ENCODE measurements at regions not wholly inside any gene's neighbourhood (a gene's known extent, or its start where the extent isn't known, plus 50 kb on each side); places are given as distances from the start of the nearest gene placed in this dataset.
"Not testable (repeated sequence)": the region's sequence is repeated elsewhere in the genome, so short reads cannot be mapped to it uniquely, and the experiment has no call there.

DNA sequence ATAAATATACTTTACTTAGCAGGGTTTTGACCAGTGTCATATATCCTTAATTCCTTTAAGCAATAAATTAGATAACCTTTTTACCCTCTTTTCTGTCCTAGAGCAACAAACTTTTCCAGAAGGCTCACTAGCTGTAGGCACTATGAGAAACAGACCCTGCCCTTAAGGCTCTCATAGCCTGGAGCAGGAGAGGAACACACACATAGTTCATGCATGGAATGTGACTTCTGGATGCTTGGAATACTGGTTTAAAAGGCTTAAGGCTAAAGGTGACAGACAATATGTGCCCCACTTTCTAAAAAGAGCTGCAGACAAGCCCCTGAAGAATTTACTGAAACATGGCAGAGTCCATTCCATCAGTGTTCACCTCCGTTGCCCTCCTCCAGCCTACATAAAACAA lies 237.2 kb downstream of the TTC8 start:
- DNase-seq (ENCODE audit: low read depth), result peak; percentile 5

DNA sequence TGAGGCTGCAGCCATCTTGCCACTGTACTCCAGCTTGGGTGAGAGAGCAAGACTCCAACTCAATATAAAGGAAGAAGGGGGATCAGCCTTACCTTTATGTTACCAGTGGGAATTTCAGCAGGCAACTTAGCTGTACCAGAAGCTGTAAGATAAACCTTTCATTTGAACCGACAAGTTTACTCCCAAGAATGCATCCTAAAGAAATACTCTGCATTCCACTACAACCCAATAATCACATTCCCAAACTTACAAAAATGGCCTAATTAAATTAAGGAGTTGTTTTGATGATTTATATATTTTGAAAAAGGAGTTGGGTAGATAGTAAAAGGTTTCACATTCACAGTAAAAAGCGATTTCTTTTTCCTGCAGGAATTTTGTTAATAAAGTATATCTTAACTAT lies 241.4 kb downstream of the TTC8 start:
- no peak for DNase-seq (ENCODE audit: low read depth)

DNA sequence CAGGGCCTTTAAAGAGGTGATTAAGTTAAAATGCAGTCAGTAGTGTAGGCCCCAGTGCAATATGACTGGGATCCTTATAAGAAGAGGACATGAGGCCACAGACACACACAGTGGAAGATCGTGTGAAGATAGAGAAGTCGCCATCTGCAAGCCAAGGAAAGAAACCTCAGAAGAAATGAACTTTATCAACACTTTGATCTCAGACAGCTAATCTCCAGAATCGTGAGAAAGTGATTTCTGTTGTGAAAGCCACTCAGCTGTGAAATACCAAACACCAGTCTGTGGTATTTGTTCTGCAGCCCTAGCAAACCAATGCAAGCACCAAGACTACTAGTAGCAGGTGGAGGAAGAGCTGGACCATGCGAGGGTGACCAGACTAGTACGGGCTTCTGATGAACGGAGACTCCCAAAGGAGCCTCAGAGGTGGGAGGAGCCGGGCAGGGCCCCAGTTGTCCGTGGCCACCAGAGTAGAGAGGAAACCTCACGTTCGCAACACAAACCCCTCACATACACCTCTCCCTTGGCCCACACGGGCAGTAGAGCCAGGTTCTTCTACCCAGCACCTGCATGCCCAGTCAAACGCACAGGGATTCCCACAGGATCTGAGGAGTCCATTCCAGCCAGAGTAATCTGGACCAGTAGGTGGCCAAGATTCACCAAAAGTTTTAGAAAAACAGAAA lies 243.0 kb downstream of the TTC8 start:
- peak; percentile 19 for DNase-seq (ENCODE audit: low read depth)

DNA sequence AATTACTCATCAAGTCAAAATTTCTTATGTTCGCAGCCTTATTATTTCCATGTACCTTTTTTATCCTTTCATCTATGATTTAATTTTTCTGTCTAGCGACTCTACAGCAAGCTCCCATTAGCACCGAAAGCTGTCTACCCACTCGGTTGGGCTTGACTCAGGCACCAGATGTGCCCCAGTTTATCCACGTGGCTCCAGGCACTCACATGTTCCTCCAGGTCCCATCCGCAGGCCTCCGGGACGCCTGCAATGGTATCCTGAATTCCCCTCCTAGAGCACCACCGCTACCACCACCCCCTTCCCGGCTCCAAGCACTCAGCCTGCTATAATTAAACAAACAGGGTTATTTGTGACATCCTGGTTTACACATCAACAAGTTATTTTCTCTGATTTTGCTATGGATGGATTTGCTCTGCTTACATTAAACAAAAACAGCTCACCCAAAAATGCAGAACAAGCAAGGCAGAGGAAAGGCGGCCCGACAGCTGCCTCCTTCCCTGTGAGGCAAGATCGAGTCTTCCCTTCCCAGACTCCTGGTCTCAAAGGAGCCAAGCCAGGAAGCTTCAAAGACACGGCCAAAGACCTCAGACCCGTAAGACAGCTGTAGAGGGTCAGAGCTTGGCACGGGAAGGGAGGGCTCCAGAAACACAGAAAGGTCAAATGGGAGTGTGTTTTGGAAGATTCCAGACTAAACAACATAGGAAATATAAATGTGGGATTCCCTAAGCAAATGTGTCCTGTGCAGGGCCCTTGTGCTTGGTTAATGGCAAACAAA lies 253.8 kb downstream of the TTC8 start:
- peak; percentile 15 for DNase-seq (ENCODE audit: low read depth)

DNA sequence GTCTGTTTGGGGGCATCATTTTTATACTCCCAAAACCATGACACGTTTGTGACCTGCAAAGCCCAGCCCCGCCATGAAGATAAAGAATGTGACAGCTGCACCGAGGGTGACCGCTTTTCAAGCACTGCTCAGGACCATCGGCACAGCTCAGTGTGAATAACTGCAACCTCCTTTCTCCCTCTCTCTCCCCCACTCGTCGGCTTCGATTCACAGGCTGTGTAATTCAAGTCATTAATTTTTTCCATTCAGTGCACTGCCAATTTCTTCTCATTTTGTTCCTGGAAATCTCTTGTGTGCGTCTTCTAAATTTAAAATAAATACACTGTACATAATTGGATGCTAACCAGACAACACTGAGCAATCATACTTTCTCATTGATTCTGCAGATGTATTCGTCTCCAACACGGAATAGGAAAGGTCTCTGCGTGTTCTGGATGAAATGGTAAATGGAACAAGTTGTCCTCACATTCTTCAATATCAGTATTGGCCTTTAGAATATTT lies 260.8 kb downstream of the TTC8 start:
- DNase-seq (ENCODE audit: low read depth), result no peak

DNA sequence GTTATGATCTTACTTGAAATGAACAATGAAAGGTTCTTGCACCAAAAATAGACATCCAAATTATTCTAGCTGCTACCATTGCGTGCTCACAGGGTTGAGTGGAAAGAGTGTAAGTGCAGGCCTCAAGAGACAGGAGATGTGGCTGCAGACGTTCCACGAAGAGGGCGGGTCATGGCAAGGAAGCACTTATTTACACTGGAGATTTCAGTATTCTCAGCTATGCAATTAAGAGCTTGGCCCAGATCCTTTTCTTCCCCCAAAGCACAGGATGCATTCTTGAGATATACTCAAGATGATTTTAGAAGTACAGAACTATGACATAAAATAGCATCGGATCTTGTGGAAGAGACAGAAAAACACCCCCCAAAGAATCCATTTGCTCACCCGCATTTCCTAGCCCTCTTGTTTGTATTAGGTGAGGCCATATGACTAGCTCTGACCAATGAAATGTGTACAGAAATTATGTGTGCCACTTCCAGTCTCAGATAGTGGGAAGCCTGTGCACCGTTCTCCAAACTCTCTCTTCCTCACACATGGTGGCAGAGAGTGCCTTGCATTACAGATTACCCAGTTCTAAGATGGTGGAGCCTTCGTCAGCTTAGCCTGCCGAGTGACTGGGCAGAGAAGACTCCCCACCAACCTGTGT lies 261.4 kb downstream of the TTC8 start:
- no peak for DNase-seq (ENCODE audit: low read depth)

DNA sequence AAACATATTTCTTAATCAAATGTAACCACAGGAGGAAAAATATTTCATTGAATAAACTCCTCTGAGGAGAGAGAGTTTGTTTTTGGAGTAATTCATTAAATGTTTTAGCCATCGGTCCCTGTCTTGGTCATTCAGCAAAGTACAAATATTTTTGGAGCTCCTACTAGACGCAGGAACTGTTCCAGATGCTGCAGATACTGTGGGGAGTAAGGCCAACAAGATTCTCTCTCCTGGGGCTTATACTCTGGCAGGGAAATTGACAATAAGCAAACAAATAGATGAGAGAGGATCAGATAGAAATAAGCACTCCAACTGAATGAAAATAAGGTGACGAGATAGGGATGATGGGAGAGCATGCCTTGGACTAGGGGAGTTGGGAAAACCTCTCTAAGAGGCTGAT lies 264.1 kb downstream of the TTC8 start:
- no peak for DNase-seq (ENCODE audit: low read depth)

DNA sequence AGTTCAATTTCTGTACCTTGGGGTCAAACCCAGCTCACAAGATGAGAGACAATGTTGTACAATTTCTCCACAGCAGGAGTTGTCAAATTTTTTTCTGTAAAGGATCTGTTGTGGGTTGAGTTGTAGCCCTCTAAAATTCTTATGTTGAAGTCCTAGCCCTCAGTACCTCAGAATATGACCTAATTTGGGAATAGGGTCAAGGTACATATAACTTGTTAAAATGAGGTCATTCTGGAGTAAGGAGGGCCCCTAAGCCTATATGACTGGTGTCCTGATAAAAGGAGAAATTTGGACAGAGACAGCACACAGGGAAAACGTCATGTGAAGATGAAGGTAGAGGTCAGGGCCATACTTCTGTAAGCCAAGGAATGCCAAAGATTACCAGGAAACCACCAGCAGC lies 264.9 kb downstream of the TTC8 start:
- no peak for DNase-seq (ENCODE audit: low read depth)

DNA sequence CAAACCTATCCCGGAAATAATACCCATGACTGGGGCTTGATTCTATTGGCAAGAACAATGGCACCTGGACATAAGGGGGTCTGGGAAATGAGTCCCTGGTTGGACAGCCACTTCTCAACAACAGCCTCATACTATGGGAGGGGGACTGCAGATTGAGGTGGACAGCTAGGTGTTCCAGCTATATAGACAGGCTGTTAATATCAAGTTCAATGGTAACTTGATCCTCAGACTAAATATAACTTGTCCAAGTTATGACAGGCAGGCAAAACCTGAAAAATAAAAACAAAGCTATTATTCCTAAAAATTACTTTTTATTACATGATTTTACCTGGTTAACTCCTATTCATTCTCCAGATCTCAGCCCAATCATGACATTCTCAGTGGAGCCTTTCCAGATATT lies 267.3 kb downstream of the TTC8 start:
- no peak for DNase-seq (ENCODE audit: low read depth)

DNA sequence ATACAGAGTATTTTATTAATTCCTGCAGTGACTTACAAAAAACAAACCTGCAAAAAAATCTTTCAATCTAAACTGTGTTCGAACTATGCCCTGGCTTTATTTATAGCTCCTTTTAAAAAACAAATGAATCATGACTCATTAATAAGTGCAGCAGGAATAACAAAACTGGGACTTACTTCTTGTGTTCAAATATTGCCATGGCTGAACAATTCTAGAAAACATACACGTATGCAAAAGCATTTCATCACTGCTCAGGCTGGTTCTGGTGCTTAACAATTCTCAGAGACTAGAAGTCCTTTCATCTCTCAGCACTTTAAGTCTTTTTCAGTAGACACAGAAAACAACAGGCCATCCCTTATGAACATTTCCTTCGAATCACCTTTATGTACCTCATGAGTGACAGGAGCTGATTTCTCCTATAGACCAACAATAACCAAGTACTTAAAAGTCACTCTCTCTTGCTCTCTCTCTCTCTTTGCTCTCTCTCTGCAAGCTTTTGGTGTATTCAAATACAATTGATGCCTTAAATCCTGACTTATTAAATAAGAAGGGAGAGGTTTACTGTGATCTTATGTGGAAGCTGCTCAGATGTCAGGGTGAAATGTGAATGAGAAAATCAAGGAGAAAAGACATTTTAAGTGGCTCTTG lies 268.8 kb downstream of the TTC8 start:
- DNase-seq (ENCODE audit: low read depth), result no peak

DNA sequence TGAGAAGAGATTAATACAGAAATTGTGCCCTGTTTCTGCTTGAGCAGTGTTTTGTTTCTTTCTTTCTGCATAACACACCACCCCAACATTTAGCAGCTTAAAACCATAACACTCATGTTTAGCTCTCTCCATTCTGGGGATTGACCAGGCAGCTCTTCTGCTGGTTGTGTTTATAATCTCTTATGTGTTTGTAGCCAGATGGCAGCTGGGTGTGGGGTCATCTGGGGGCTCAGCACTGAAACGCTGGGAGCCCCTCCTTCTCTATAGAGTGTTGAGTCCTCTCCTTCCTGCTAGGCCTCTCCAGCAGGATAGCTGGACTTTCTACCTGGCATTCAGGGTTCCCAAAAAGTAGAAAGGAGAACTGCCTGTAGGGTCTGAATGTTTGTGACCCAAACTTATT lies 270.6 kb downstream of the TTC8 start:
- DNase-seq (ENCODE audit: low read depth), result no peak

DNA sequence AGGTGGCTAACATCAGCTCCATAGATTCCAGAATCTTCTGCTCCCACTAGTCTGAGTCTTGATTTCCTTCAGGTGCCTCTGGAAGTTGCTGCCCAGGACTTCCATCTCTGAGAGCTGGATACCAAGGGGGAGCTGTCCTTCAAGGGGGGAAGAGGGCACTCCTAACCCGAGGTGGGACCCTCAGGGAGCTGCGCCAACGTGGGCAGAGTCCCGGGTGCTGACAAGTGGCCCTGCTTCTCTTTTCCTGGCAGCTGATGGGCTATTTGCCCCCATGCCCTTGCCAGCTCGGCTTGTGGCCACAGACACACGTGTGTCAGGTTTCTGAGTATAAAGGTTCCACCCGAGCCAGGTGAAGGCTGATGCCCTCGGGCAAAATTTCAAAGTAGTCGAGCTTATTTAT lies 272.5 kb downstream of the TTC8 start:
- no peak for DNase-seq (ENCODE audit: low read depth)

DNA sequence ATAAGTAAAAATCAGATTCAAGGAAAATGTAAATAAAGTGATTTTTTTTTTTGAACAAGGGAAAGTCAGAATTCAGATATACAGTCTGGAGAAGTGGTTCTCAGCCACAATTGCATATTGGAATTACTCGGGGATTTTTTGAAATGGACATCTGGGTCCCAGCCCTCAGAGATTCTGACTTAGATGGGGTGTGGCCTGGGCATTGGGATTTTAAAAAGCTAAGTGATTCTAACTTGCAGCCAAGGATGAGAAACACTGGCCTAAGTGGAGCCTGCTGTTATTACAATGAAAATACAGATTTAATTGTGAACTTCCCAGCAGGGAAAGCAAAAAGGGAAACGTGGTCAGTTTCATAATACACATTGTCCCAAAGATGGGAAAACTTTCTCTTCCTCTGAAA lies 273.8 kb downstream of the TTC8 start:
- DNase-seq (ENCODE audit: low read depth), result no peak

DNA sequence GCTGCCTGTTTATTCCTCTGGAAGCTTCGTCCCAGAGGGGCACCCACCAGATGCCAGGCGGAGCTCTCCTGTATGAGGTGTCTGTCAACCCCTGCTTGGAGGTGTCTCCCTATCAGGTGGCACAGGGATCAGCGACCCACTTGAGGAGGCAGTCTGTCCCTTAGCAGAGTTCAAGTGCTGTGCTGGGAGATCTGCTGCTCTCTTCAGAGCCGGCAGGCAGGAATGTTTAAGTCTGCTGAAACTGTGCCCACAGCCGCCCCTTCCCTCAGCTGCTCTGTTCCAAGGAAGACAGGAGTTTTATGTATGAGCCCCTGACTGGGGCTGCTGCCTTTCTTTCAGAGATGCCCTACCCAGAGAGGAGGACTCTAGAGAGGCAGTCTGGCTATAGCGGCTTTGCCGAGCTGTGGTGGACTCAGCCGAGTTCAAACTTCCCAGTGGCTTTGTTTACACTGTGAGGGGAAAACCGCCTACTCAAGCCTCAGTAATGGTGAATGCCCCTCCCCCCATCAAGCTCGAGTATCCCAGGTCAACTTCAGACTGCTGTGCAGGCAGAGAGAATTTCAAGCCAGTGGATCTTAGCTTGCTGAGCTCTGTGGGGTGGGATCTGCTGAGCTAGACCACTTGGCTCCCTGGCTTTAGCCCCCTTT lies 279.8 kb downstream of the TTC8 start:
- DNase-seq (ENCODE audit: low read depth), result not testable (repeated sequence)

DNA sequence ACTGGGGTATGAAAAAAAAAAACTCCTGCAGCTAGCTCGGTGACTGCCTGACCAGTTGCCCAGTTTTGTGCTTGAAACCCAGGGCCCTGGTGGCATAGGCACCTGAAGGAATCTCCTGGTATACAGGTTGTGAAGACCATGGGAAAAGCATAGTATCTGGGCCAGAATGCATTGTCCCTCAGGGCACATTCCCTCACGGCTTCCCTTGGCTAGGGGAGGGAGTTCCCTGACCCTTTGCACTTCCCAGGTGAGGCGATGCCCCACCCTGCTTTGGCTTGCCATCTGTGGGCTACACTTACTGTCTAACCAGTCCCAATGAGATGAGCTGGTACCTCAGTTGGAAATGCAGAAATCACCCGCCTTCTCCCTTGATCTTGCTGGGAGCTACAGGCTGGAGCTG lies 280.4 kb downstream of the TTC8 start:
- not testable (repeated sequence) for DNase-seq (ENCODE audit: low read depth)

Measured in RPMI7951 (cell line).